ENCODE measurements at regions not wholly inside any gene's neighbourhood (a gene's known extent, or its start where the extent isn't known, plus 50 kb on each side); places are given as distances from the start of the nearest gene placed in this dataset.

- DNase-seq (ENCODE audit: low spot score), result no peak
- Mint-ChIP-seq H3K36me3 (ENCODE audit: low read depth) (no peaks in the 10 kb centered on the region), H3K4me3 (ENCODE audit: unreplicated experiment) (no peak overlapping the region), H3K4me1 (ENCODE audit: low read depth) (no peaks in the 10 kb centered on the region), H3K27ac (ENCODE audit: unreplicated experiment) (no peak overlapping the region), H3K27me3 (ENCODE audit: low read depth) (peaks cover 35% of the 10 kb centered on the region), H3K9me3 (ENCODE audit: low read depth) (no peaks in the 10 kb centered on the region)
- TF ChIP-seq CTCF (IDR thresholded peaks at IDR 0.05), result no peak
Measured at GRCh38 chr10:26621243-26621888, 76.1 kb upstream of the PDSS1 start.

DNA sequence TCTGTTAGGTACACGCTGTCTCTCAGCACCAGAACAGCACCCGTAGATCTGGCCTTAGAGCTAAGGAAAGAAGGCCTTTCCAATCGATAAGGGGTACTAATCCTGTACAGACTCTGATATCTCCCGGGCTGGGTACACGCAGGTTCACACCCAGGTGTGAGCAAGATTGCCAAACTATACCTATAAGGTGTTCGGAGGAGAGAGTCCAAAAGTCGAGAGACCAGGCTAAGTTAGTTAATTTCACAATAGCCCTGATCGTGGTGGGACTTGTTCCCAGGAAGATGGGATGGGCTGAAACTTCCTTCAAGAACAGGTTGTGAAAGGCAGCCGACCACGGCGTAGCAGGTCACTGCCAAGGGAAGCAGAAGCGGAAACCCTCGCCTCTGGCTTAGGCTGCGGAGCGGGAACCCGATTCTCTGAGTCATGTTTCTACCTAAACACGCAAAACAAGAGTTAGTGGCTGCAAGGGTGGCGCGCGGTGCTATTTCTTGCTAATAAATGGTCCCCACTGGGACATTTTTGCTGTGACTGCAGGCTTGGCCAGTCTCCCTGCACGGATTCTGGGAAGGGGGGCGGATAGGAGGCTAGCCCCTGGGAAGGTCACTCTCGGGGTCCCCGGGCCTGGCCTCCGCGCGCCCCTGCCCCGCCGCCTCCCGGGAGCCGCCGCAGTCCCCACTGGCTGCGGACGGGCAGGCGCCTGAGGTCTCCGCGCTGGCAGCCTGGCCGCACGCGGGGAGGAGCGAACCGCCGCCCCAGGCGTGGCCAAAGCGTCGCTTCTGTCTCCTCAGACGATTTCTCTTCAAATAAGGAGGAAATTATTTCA lies 75.4 kb upstream of the PDSS1 start:
- Mint-ChIP-seq H3K27me3 (ENCODE audit: low read depth) (peaks cover 35% of the 10 kb centered on the region), H3K4me3 (ENCODE audit: unreplicated experiment) (no peak overlapping the region), H3K36me3 (ENCODE audit: low read depth) (no peaks in the 10 kb centered on the region), H3K9me3 (ENCODE audit: low read depth) (no peaks in the 10 kb centered on the region), H3K4me1 (ENCODE audit: low read depth) (no peaks in the 10 kb centered on the region), H3K27ac (ENCODE audit: unreplicated experiment) (no peak overlapping the region)
- TF ChIP-seq CTCF (IDR thresholded peaks at IDR 0.05), result no peak
- no peak for DNase-seq (ENCODE audit: low spot score)

- no peak for DNase-seq (ENCODE audit: low spot score)
- Mint-ChIP-seq H3K4me1 (ENCODE audit: low read depth) (no peaks in the 10 kb centered on the region), H3K27ac (ENCODE audit: unreplicated experiment) (no peak overlapping the region), H3K27me3 (ENCODE audit: low read depth) (peaks cover 40% of the 10 kb centered on the region), H3K9me3 (ENCODE audit: low read depth) (no peaks in the 10 kb centered on the region), H3K4me3 (ENCODE audit: unreplicated experiment) (no peak overlapping the region), H3K36me3 (ENCODE audit: low read depth) (no peaks in the 10 kb centered on the region)
- no peak for TF ChIP-seq CTCF (IDR thresholded peaks at IDR 0.05)
Measured at GRCh38 chr10:26622891-26623290, 74.6 kb upstream of the PDSS1 start.

GRCh38 chr10:26624006-26624405 lies 73.5 kb upstream of the PDSS1 start:
- DNase-seq (ENCODE audit: low spot score), result no peak
- TF ChIP-seq CTCF (IDR thresholded peaks at IDR 0.05), result no peak
- Mint-ChIP-seq H3K27me3 (ENCODE audit: low read depth) (peaks cover 42% of the 10 kb centered on the region), H3K4me3 (ENCODE audit: unreplicated experiment) (no peak overlapping the region), H3K36me3 (ENCODE audit: low read depth) (no peaks in the 10 kb centered on the region), H3K4me1 (ENCODE audit: low read depth) (no peaks in the 10 kb centered on the region), H3K9me3 (ENCODE audit: low read depth) (no peaks in the 10 kb centered on the region), H3K27ac (ENCODE audit: unreplicated experiment) (no peak overlapping the region)

- H3K4me1 Mint-ChIP-seq (ENCODE audit: low read depth), result no peaks in the 10 kb centered on the region
- no peaks in the 10 kb centered on the region for H3K36me3 Mint-ChIP-seq (ENCODE audit: low read depth)
- no peaks in the 10 kb centered on the region for H3K9me3 Mint-ChIP-seq (ENCODE audit: low read depth)
- H3K4me3 Mint-ChIP-seq (ENCODE audit: unreplicated experiment), result no peak overlapping the region
- no peak overlapping the region for H3K27ac Mint-ChIP-seq (ENCODE audit: unreplicated experiment)
- no peak for TF ChIP-seq CTCF (IDR thresholded peaks at IDR 0.05)
- peaks cover 46% of the 10 kb centered on the region for H3K27me3 Mint-ChIP-seq (ENCODE audit: low read depth)
- no peak for DNase-seq (ENCODE audit: low spot score)
Measured at GRCh38 chr10:26626066-26626465, 71.4 kb upstream of the PDSS1 start.
